ENCODE measurements at regions not wholly inside any gene's neighbourhood (a gene's known extent, or its start where the extent isn't known, plus 50 kb on each side); places are given as distances from the start of the nearest gene placed in this dataset.
A peak's percentile ranks its signal among the peaks of the same experiment; 100 is the strongest.

- no peaks in the 10 kb centered on the region for H3K36me3 ChIP-seq
- peaks cover 0 to 38% (median 15%) of the 10 kb centered on the region in 8 donors for H3K9me3 ChIP-seq
- H3K27me3 ChIP-seq (replicated peaks in 1 of 7) = no peaks in the 10 kb centered on the region
- TF ChIP-seq CTCF (IDR thresholded peaks at IDR 0.05 in 8 of 11, conservative IDR thresholded peaks at IDR 0.05 in 3 of 11) = no peak
- no peak for TF ChIP-seq POLR2AphosphoS5 (IDR thresholded peaks at IDR 0.05)
- no peak for TF ChIP-seq POLR2A (IDR thresholded peaks at IDR 0.05)
- intact Hi-C loops (cut with DNase I; ENCODE audit: low total_unique reads) = no loop called here
- no peak for DNase-seq
- WGBS, 5 donors = 92 to 99% (median 96%) methylated on average over 8 of the region's 8 CpGs
- H3K4me1 ChIP-seq = peaks cover 0 to 18% (median 9%) of the 10 kb centered on the region in 6 donors
- H3K4me3 ChIP-seq = no peak overlapping the region
- no peak overlapping the region for H3K27ac ChIP-seq
These were observed 131.2 kb upstream of the SMAD3 start for GRCh38 chr15:66933932-66934867.

- WGBS, 5 donors = 84 to 95% (median 94%) methylated on average over 3 of the region's 3 CpGs
- Histone ChIP-seq H3K4me3 (no peak overlapping the region), H3K4me1 (peaks cover 0 to 18% (median 9%) of the 10 kb centered on the region in 6 donors), H3K27me3 (replicated peaks in 1 of 7) (no peaks in the 10 kb centered on the region), H3K9me3 (peaks cover 0 to 38% (median 15%) of the 10 kb centered on the region in 8 donors), H3K27ac (no peak overlapping the region), H3K36me3 (no peaks in the 10 kb centered on the region)
- TF ChIP-seq POLR2AphosphoS5 (IDR thresholded peaks at IDR 0.05) (no peak), POLR2A (IDR thresholded peaks at IDR 0.05) (no peak), CTCF (IDR thresholded peaks at IDR 0.05 in 8 of 11, conservative IDR thresholded peaks at IDR 0.05 in 3 of 11) (no peak)
- intact Hi-C loops (cut with DNase I; ENCODE audit: low total_unique reads) = no loop called here
- DNase-seq = no peak
These were observed 130.4 kb upstream of the SMAD3 start for GRCh38 chr15:66934868-66935520.

- H3K27ac ChIP-seq = peak overlapping the region in 3 of 8 donors; percentile 54 to 72 (median 71)
- peaks cover 0 to 38% (median 15%) of the 10 kb centered on the region in 8 donors for H3K9me3 ChIP-seq
- no peaks in the 10 kb centered on the region for H3K36me3 ChIP-seq
- intact Hi-C loops (cut with DNase I; ENCODE audit: low total_unique reads) = no loop called here
- peaks cover 0 to 18% (median 9%) of the 10 kb centered on the region in 6 donors for H3K4me1 ChIP-seq
- TF ChIP-seq CTCF (IDR thresholded peaks at IDR 0.05 in 8 of 11, conservative IDR thresholded peaks at IDR 0.05 in 3 of 11) (no peak), POLR2AphosphoS5 (IDR thresholded peaks at IDR 0.05) (no peak), POLR2A (IDR thresholded peaks at IDR 0.05) (no peak)
- H3K27me3 ChIP-seq (replicated peaks in 1 of 7) = no peaks in the 10 kb centered on the region
- 43 to 63% (median 61%) methylated on average over 7 of the region's 7 CpGs for WGBS, 5 donors
- H3K4me3 ChIP-seq = peak overlapping the region in 3 of 8 donors; percentile 10 to 62 (median 40)
- no peak for DNase-seq
These were observed 129.7 kb upstream of the SMAD3 start for GRCh38 chr15:66935688-66936087.

Measured in spleen (tissue), 11 donors.